ENCODE measurements at regions not wholly inside any gene's neighbourhood (a gene's known extent, or its start where the extent isn't known, plus 50 kb on each side); places are given as distances from the start of the nearest gene placed in this dataset.
A peak's percentile ranks its signal among the peaks of the same experiment; 100 is the strongest.
"Not testable (repeated sequence)": the region's sequence is repeated elsewhere in the genome, so short reads cannot be mapped to it uniquely, and the experiment has no call there.

DNA sequence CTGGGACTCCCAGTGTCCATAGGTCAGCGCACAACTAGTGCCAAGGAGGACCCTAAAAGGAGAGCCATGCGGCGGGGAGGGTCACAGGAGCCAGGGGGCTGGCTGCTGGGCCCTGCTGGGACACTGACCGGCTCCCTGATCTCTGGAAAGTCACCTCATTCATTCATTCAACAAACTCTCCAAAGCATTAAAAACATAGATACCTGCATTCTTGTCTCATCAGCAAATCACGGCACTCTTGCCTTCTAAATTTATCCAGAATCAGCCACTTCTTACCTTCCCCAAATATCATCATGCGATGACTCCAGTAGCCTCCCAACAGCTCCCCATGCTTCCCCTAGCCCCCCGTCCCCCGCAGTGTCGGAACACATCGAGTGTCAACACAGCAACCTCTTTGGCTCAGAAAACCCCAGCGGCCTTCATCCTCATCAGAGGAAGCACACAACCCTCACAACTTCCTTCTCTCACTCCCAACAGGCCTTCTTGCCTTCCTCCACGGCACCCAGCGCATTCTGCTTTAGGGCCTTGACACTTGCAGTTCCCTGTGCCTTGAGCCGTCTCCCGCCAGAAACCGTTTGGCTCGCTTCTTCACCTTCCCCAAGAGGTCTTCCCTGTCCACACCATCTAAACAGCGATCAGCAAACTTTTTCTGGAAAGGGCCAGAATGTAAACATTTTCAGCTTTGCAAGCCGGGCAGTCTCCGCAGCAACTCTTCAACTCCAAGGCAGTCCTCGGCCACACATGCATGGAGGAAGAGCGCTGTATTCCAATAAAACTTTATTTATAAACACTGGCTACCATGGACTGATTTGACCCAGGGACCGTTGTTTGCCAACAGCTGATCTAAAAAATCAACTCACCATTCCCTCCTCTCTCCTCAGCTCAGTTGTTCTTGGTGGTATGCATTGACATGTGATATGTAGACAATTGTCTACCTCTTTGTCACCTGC lies 119.5 kb upstream of the TNRC6C start:
- ATAC-seq (ENCODE audit: low FRiP score in 2 of 2) (no peak), DNase-seq (no peak)
- H3K4me3 ChIP-seq = no peak overlapping the region
- no peak overlapping the region for H3K27ac ChIP-seq
- no peak for TF ChIP-seq EP300 (IDR thresholded peaks at IDR 0.05)
- no peaks in the 10 kb centered on the region for H3K27me3 ChIP-seq
- no peaks in the 10 kb centered on the region for H3K9me3 ChIP-seq
- peaks cover 0 to 8% (median 5%) of the 10 kb centered on the region in 4 donors for H3K4me1 ChIP-seq
- WGBS, 2 donors = 73 to 83% methylated on average over 23 of the region's 23 CpGs
- H3K36me3 ChIP-seq = no peaks in the 10 kb centered on the region

DNA sequence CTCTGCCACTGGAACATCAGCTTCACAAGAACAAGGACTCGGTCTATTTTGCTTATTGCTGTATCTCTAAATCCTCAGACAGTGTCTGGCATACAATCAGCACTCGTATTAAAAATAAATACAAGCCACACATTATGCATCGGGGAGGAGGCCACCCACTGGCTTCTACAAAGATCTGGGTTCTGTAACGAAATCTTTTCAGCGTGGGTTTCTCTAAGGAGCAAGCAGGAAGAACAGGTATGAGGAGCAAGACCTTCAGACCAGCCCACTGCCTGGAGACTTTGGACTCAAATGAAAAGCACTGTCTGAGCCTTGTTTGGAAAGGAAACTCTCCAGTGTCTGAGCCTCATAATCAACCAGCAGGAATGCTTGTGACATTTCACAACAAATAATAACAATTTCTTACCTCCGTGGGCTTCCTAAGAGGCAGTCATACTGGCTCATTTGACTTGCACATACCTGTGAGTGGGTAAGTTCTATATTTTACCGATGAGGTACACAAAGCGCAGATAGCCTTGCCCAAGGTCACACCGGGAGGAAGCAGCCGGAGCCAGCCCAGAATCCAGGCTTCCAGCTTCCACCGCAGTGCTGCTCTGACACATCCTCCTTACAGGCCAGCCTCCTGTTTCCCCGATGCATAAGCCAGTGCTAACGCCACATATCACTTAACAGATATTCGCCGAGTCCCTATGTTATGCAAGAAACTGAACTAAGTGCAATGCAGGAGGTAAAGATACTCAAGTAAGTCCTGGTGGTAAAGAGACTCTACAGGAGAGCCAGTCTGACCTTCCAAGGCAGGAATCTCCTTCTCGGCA lies 118.6 kb upstream of the TNRC6C start:
- Histone ChIP-seq H3K36me3 (no peaks in the 10 kb centered on the region), H3K4me3 (no peak overlapping the region), H3K9me3 (no peaks in the 10 kb centered on the region), H3K4me1 (peaks cover 0 to 5% (median 2%) of the 10 kb centered on the region in 4 donors), H3K27me3 (no peaks in the 10 kb centered on the region), H3K27ac (no peak overlapping the region)
- DNase-seq (no peak), ATAC-seq (ENCODE audit: low FRiP score in 2 of 2) (no peak)
- 64 to 80% methylated on average over 16 of the region's 16 CpGs for WGBS, 2 donors
- no peak for TF ChIP-seq POLR2AphosphoS5 (IDR thresholded peaks at IDR 0.05)

DNA sequence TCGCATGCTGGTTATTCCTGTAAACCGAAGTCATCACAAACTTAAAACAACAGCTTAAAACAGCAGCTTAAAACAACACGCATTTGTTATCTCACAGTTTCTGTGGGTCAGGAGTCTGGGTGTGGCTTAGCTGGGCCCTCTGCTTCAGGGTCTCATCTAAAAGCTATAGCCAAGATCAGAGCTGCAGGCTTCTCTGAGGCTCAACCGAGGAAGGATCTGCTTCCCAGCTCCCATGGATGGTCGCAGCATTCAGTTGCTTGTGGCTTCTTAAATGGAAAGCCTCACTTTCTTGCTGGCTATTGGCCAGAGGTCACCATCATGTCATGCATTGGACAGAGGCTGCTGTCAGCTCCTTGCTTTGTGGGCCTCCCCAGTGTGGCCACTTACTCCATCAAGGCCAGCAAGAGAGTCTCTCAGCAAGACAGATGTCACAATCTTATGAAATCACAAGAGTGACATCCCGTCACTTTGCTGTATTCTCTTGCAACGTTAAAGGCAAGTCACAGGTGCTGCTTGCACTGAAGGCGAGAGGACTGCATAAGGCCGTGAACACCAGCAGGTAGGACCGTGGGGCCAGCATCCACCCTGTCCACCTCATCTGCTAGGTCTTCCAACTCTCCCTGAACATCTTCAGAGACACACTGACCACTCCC lies 117.9 kb upstream of the TNRC6C start:
- DNase-seq (peak in 1 of 2 donors; percentile 16), ATAC-seq (ENCODE audit: low FRiP score in 2 of 2) (no peak)
- no peak overlapping the region for H3K27ac ChIP-seq

DNA sequence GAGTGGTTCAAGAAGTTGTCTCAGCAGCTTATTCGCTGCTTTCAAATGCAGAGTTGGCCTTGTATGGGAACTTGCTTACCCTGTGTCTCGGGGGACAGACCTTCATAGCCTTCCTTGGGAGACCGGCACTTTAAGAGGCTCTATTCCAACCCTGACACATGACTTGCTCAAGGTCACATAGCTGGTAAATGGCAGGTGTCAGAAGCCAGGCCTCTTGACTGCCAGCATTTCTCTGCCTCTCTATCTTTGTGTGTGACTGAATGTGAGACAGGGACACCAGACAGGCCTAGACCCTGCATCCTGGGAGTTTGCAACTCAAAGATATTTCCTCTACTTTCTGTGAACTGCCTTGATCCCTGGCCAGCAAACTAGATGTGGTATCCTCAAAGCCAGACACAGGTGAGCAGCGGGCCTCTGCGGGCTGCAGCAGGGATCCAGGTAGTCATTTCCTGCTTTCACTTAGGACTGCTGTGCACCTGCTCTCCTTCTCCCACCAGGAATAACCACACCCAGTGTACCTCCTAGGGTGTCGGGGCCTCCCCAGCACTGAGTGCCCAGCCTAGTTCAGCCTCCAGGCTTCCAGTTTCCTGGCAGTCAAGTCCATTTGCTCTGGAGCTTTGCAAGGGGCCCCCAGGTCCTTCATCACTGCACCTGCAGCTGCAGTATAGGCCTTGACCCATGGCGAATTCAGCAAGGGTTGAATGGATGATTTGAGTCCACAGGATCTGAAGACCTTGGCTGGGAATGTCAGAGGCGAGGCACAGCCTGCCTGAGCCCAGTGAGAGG lies 116.6 kb upstream of the TNRC6C start:
- Histone ChIP-seq H3K4me3 (no peak overlapping the region), H3K27me3 (no peaks in the 10 kb centered on the region), H3K9me3 (no peaks in the 10 kb centered on the region), H3K4me1 (peaks cover 0 to 5% (median 2%) of the 10 kb centered on the region in 4 donors), H3K36me3 (no peaks in the 10 kb centered on the region), H3K27ac (no peak overlapping the region)
- WGBS, 2 donors = 85 to 92% methylated on average over 6 to 8 of the region's 8 CpGs
- no peak for DNase-seq
- TF ChIP-seq, protein P1, sequence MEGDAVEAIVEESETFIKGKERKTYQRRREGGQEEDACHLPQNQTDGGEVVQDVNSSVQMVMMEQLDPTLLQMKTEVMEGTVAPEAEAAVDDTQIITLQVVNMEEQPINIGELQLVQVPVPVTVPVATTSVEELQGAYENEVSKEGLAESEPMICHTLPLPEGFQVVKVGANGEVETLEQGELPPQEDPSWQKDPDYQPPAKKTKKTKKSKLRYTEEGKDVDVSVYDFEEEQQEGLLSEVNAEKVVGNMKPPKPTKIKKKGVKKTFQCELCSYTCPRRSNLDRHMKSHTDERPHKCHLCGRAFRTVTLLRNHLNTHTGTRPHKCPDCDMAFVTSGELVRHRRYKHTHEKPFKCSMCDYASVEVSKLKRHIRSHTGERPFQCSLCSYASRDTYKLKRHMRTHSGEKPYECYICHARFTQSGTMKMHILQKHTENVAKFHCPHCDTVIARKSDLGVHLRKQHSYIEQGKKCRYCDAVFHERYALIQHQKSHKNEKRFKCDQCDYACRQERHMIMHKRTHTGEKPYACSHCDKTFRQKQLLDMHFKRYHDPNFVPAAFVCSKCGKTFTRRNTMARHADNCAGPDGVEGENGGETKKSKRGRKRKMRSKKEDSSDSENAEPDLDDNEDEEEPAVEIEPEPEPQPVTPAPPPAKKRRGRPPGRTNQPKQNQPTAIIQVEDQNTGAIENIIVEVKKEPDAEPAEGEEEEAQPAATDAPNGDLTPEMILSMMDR (IDR thresholded peaks at IDR 0.05) = no peak
- TF ChIP-seq POLR2AphosphoS5 (IDR thresholded peaks at IDR 0.05) (no peak), POLR2A (IDR thresholded peaks at IDR 0.05) (no peak), EP300 (IDR thresholded peaks at IDR 0.05) (no peak)
- ATAC-seq (ENCODE audit: low FRiP score in 2 of 2) = no peak

More for the DNA sequence above, 117.9 kb upstream of the TNRC6C start:
- Histone ChIP-seq H3K36me3 (no peaks in the 10 kb centered on the region), H3K27me3 (no peaks in the 10 kb centered on the region), H3K9me3 (no peaks in the 10 kb centered on the region), H3K4me1 (peaks cover 0 to 5% (median 2%) of the 10 kb centered on the region in 4 donors), H3K4me3 (no peak overlapping the region)
- TF ChIP-seq, protein P1 (IDR thresholded peaks at IDR 0.05) = no peak
- TF ChIP-seq POLR2A (IDR thresholded peaks at IDR 0.05) (no peak), EP300 (IDR thresholded peaks at IDR 0.05) (no peak), POLR2AphosphoS5 (IDR thresholded peaks at IDR 0.05) (no peak)
- WGBS, 2 donors = 87 to 89% methylated on average over 9 to 10 of the region's 10 CpGs

DNA sequence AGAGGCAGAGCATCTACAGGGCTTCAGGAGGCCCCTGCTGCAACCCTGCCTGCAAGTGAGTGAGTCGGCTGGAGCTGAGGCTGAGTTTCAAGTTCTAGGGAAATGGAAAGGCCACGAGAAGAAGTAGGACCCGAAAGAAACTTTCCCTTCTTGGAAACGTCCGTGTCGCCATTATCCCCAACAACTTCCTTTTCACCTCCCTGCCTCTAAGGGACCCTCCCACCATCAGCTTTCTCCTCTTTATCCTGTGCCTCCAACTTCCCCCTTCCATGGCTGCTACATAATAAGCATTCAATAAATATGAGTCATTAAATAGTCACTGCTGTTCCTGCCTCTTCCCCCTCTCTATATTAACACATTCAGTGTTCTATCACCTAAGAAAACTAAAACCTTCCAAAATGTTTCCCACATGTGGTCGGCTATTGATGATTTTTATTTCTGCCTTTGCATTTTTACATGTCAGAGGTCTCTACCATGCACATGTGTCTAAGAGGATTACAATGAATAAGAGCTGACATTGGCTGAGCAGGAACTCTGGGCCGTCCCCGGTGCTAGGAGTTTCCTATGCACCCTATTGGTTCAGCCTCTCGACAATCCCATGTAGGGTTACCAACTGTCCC lies 115.9 kb upstream of the TNRC6C start:
- TF ChIP-seq, protein P1 (IDR thresholded peaks at IDR 0.05) = no peak
- TF ChIP-seq POLR2AphosphoS5 (IDR thresholded peaks at IDR 0.05) (no peak), POLR2A (IDR thresholded peaks at IDR 0.05) (no peak), EP300 (IDR thresholded peaks at IDR 0.05) (no peak)
- ATAC-seq (ENCODE audit: low FRiP score in 2 of 2) (peak in 1 of 2 donors; percentile 42), DNase-seq (no peak)
- Histone ChIP-seq H3K27ac (no peak overlapping the region), H3K4me3 (no peak overlapping the region), H3K36me3 (no peaks in the 10 kb centered on the region), H3K4me1 (peaks cover 0 to 5% (median 2%) of the 10 kb centered on the region in 4 donors), H3K9me3 (no peaks in the 10 kb centered on the region), H3K27me3 (no peaks in the 10 kb centered on the region)
- 60 to 68% methylated on average over 10 of the region's 10 CpGs for WGBS, 2 donors

DNA sequence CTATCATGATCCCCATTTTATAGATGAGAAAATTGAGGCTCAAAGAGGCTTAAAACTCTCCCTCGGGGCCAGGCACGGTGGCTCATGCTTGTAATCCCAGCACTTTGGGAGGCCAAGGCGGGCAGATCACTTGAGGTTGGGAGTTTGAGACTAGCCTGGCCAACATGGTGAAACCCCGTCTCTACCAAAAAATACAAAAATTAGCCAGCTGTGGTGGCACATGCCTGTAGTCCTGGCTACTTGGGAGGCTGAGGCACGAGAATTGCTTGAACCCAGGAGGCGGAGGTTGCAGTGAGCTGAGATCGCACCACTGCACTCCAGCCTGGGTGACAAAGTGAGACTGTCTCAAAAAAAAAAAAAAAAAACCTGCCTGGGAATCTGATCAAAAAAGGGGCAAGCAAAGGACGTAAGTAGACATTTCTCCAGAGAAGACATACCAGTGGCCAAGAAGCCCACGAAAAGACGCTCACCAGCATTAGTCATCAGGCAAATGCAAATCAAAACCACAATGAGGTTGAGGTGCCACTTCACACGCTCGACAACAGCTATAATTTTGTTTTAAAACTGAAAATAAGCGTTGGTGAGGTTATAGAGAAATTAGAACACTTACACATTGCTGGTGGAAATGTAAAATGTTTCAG lies 115.1 kb upstream of the TNRC6C start:
- DNase-seq; H3K36me3 ChIP-seq; H3K27me3 ChIP-seq; H3K27ac ChIP-seq; ATAC-seq (ENCODE audit: low FRiP score in 2 of 2); H3K4me1 ChIP-seq; H3K9me3 ChIP-seq; H3K4me3 ChIP-seq: not testable (repeated sequence)
- WGBS, 2 donors = 73 to 80% methylated on average over 13 of the region's 13 CpGs

All from upper lobe of left lung (tissue), 6 donors.